ENCODE measurements at regions not wholly inside any gene's neighbourhood (a gene's known extent, or its start where the extent isn't known, plus 50 kb on each side); places are given as distances from the start of the nearest gene placed in this dataset.
"Not testable (repeated sequence)": the region's sequence is repeated elsewhere in the genome, so short reads cannot be mapped to it uniquely, and the experiment has no call there.

DNA sequence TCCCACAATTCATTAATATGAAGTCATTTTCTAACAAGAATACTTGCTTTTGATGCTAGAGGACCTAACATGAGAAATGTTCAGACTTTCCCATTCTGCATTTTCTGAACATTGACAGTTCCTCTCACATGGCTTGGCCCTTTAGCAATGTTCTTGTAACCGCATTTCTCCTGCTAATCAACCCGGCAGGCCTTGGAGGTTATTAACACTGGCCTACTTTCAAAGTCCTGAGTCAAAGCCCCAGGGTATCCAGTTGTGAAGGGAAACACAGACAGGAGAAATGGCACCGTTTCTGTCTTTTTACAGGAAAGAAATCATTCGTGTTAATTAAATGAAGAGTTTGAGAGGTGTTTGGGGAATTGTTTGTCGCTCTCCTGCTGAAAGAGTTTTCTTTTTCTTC lies 446.5 kb upstream of the MIS18BP1 start:
- DNase-seq = no peak

DNA sequence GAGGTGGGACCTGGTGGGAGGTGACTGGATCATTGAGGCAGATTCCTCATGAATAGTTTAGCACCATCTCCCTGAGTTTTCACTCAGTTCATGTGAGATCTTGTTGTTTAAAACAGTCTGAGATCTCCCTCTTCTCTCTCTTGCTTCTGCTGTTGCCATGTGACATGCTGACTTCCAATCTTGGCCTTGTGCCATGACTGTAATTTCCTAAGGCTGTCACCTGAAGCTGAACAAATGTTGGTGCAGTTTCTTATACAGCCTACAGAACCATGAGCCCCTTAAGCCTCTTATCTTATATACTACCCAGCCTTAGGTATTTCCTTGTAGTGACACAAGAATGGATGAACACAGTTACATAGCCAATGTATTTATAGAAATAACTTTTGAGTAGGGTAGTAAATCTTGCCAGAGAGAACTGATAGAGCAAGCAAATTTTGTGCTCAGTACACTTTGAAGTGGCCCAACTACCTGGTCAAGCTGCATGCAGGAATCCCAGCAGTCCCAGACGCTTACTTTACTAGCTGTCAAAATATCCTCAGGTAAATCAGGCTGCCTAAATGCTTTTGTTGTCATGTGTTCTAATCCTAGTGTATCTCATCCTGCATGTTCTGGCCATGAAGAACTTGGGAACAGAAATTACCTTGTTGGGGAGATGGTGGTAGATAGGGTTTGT lies 445.6 kb upstream of the MIS18BP1 start:
- no peak for DNase-seq

DNA sequence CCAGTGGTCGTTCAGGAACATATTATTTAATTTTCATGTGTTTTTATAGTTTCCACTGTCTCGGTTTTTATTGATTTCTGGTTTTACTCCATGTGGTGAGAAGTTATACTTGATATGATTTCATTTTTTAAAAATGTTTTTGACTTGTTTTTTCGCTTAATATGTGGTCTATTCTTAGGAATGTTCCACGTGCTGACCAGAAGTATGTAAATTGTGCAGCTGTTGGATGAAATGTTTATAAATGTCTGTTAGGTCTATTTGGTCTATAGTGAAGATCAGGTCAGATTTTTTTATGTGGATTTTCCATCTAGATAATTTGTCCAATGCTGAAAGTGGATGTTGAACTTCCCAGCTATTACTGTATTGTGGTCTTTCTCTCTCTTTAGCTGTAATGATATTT lies 433.8 kb upstream of the MIS18BP1 start:
- no peak for DNase-seq

DNA sequence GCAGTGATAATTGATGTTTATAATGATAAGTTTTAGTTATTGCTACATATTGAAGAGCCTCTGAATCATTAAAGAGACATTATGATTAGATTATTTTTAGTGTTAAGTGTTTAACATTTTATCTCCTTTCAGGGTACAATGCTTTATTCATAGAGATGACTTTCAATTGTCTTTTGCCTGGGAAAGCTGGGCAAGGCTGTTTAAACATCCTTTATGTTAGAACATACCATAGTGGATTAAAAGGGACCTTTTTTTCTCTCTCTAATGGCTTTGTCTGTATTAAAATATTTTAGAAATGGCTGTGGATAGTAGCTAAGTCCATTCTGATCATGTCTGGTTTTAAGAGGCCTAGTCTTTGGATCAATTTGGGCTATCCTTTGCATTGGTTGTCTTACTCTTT lies 427.5 kb upstream of the MIS18BP1 start:
- no peak for DNase-seq

DNA sequence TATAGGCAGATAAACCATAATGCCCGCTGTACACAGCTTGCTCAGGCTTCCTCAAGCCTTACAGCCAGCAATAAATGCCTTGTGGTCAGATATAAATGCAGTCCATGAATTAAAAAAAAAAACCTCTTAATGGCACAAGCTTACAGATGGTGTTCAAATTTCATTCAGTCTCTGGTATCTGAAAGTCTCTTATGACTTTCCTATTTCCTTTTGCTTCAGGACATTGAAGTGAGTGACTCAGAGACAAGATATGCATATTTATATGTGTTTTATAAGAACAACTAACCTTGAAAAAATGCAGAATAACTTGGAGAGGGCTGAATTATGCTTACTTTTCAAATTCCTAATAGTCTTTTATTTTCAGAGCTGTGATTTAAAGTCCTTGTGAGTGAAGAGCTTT lies 426.9 kb upstream of the MIS18BP1 start:
- DNase-seq = no peak

DNA sequence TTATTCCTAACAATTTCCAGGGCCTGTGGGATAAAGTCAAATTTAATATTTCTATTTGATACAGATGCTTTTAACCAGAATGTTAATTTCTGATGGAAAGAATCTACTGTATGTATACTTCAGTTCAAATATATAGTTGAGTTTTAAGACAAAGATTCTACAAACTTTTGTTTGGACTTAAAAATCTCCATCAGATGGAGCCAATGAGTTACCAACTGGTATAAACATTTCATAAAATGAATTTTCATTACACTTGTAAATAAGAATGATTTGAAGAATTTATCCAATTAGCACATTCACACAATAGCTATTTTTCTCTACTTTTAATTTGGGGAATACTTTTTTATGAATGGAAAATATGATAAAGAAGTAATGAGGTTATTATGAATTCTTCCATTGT lies 425.2 kb upstream of the MIS18BP1 start:
- DNase-seq = no peak

DNA sequence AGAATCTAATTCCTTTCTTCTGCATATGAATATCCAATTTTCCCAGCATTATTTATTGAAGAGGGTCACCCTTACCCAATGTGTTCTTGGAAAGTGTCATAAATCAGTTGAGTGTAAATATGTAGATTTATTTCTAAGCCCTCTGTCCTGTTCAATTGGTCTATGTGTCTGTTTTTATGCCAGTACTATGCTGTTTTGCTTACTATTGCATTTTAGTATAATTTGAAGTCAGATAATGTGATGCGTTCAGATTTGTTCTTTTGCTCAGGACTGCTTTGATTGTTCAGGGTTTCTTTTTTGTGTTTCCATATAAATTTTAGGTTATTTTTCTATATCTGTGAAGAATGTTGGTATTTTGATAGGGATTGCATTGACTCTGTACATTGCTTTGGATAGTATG lies 420.4 kb upstream of the MIS18BP1 start:
- no peak for DNase-seq

DNA sequence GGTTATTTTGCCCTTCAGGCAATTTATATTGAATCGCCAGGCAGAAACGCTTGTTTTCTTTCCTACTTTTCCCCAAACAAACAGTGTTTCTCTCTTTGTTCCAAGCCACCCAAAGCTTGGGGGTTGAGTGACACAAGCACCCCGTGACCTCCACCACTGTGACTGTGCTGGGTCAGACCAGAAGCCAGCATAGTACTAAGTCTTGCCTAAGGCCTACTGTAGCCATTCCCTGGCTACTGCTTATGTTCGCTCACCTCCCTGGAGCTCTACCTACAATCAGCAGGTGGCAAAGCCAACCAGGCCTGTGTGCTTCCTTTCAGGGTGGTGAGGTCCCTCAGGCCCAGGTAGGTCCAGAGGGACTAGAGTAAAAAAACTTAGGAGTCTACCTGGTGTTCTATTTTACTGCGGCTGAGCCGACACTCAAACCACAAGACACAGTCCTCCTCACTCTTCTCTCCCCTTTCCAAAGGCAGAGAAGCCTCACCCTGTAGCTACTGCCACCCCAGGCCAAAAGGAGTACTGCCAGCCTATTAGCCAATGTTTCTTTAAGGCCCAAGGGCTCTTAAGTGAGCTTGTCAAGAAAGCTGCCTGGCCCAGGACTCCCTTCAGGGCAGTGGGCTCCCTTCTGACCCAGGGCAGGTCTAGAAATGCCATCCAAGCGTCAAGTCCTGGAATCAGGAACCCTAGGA lies 411.8 kb upstream of the MIS18BP1 start:
- DNase-seq = no peak

DNA sequence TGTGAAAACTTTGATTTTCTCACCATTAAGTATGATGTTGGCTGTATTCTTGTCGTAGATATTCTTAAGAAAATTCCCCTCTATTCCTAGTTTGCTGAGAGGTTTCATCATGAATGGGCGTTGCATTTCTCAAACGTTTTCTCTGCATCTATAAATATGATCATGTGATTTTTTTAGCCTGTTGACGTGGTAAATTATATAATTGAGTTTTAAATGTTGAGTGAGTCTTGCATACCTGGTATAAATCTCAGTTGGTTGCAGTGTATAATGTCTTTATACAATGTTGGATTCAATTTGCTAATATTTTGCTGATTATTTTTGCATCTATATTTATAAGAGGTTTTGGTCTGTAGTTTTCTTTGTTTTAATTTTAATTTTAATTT lies 405.9 kb upstream of the MIS18BP1 start:
- no peak for DNase-seq

DNA sequence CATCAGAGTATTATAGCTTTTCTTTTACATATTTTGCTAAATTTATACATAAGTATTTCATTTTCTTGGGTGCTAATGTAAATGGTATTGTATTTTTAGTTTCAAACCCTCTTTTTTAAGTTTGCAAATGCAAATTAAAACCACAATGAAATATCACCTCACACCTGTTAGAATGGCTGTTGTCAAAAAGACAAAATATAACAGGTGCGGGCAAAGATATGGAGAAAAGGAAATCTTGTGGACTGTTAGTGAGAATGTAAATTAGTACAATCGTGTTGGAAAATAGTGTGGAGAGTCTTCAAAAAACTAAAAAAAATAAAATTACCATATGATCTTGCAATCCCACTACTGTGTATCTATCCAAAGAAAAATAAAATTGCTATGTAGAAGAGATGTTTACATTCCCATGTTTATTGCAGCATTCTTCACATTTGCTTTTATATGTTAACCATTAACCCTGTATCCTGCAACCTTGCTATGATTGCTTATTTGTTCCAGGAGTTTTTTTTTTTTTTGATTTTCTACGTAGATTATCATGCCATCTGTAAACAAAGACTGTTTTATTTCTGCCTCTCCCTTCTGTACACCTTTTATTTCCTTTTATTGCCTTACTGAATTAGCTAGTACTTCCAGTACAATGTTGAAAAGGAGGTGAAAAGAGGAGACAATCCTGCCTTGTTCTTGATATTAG lies 405.4 kb upstream of the MIS18BP1 start:
- DNase-seq = no peak

DNA sequence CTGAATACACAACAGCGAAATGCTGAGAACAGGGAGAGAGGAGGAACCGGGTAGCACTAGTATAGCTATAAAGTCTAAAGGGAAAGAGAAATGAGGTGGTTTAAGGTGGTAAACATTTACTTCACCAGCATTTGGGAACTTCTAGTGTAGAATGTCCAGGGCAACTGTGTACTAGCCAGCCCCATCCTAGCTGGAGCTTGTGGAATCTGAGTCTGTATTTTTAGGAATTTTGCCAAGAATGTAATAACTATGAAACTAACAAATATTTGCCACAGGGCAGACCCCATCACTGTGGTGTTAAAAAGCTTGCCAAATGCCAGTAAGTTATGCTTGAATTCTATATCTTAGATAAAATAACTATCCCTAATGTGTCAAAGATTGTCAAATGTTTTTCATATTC lies 398.9 kb upstream of the MIS18BP1 start:
- DNase-seq = no peak

DNA sequence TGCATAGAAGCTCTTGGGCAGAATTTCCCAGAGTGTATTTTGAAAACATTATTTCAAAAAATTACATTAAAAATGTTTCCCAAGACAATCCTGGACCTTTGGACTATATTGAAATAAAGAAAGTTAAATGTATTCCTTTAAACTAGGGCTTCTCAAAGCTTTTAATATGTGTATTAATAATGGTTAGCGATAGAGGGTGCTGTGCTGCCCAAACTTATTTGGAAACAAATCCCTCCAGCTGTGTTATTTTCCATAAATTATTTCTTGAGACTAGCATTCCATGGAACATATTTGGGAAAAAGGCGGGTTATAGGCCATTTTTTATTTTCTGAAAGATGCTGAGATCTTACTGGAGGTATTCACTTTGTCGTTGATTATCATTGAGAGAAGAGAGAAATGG lies 397.8 kb upstream of the MIS18BP1 start:
- no peak for DNase-seq

DNA sequence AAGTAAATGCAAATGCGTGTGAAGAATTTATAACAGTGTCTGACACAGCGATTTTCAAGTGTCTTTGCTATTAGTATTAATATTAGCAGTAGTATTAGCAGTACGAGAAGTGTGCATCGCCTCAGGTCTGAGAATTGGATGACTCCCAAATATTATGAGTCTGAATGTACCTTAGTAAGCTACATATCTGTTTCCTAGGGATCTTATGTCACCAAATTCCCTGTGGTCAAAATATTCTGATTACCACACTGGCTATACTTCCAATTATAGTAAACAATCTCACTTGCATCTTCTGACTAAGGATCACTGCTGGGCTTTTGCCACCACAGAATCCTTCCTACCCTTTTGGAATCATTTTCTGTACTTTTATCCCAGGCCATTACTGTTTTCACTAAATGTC lies 396.0 kb upstream of the MIS18BP1 start:
- DNase-seq = no peak

DNA sequence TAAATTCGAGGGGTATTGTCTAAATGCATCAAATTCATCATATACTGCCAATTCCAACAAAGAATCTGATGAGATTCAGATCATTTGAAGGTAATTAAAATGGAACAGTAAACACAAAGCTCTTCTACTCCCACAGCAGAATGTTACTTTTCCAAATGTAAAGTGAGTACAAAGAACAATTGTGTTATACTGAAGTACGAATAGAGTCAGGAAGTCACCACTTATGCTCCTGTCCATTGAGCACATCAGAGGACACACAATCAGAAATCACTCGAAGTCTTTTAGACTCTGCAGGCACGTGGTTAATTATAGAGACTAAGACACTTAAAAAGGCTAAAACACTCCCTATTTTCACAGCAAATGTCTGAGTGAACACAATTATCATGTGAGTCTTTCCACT lies 388.5 kb upstream of the MIS18BP1 start:
- DNase-seq = no peak

DNA sequence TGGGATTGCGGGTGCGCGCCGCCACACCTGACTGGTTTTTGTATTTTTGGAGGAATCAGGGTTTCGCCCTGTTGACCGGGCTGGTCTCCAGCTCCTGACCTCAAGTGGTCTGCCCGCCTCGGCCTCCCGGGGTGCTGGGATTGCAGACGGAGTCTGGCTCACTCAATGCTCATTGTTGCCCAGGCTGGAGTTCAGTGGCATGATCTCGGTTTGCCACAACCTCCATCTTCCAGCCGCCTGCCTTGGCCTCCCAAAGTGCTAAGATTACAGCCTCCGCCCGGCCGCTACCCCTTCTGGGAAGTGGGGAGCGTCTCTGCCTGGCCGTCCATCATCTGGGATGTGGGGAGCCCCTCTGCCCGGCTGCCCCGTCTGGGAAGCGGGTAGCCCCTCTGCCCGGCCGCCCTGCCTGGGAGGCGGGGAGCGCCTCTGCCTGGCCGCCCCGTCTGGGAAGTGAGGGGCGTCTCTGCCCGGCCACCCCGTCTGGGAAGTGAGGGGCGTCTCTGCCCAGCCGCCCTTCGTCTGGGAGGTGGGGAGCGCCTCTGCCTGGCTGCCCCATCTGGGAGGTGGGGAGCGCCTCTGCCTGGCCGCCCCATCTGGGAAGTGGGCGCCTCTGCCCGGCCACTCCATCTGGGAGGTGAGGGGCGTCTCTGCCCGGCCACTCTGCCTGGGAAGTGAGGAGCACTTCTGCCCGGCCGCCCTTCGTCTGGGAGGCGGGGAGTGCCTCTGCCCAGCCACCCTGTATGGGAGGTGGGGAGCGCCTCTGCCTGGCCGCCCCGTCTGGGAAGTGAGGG lies 381.8 kb upstream of the MIS18BP1 start:
- DNase-seq = not testable (repeated sequence)

DNA sequence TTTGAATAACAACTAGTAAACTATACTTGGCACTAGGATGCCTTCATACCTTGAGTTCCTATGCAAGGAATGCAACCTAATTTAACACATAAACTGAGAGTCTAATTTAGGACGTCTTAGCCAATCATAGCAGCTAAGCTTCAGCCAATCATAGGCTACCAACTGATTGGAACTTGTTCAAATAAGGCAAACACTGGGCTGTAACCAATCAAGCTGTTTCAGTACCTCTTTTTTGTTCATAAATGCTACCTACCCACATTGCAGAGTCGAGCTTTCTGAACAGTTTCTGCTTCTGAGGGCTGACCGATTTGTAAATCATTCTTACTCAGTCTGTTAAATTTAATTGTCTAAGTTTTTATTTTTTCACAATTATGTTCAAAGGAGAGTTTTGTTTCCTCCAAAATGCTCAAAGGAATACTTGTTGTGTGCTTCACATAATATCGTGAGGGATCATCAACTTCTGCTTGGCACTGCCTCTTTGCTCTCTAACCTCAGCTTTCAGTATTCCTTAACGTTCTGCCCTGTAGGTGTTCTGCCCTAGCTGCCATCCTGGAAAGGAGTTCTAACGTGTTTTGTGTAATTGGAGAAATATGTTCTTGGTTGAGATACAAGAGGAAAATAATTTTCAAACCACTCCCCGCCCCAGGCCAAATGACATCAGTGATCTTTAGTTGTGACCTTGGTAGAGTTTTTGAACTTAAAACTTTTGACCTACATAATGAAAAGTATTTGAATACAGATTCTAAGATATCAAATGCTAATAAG lies 380.4 kb upstream of the MIS18BP1 start:
- DNase-seq = no peak

DNA sequence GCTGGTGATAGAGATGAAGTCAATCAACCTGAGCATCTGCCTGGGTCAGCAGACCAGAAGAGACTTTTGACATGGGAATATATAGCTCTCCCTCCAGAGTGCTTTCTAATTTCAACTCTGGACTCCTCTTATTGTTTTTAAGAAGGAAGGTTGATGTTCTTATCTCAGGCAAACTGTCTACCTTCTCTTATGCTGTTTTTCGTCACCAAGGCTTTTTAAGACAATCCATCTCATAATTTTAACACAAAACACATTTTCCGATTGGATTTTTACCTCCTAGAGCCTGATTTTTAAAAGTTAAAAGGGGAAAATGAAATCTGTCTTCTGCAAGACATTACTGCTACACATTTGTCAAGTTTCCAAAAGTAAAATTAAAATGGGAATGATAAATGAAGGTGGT lies 368.7 kb upstream of the MIS18BP1 start:
- DNase-seq = no peak

DNA sequence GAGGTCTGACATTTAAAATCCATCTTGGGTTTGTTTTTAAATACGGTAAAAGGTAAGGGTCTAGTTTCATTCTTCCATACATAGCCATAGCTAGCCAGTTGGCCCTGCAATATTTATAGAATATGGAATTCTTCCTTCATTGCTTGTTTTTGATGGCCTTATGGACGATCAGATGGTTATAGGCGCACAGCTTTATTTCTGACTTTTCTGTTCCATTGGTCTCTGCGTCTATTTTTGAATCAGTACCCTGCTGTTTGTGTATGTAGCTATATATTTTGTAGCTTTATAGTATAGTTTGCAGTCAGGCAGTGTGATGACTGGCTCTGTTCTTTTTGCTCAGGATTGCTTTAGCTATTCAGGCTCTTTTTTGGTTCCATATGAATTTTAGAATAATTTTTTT lies 366.8 kb upstream of the MIS18BP1 start:
- DNase-seq = no peak

DNA sequence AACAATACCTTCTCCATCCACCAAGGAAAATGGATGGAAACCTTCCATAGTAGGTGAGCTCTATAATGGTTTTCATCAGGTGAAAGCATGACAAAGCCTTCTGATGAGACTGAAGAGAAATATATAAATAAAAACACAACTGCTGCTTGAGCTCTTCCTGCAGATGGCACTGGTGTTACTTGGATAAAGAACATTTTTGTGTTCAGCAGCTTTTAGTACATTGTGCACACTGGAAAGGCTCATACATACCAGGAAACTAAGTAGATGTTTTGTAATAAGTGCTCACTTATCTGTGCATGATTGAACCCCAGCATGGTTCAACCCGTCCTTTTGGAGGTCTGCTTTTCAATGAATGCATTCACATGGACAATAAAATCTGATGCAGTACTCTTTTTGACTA lies 357.3 kb upstream of the MIS18BP1 start:
- DNase-seq = no peak

DNA sequence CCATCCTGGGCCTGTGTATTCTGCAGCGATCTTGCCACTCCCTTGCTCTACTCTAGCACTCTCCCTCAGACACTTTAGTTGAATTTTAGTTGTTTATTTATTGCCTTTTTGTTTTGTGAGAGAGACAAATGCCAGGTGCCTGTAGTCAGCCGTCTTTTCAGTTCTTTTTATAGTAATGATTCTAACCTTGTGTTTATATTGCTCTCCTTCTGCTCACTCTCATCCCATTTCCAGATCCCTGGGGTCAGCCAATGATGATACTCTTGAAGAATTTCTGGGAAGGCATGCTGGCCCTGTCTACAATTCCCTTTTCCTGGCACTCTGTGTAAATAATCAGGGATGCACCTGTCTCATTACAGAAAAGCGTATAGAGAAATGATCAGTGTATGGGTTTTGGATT lies 334.1 kb upstream of the MIS18BP1 start:
- DNase-seq = no peak

DNA sequence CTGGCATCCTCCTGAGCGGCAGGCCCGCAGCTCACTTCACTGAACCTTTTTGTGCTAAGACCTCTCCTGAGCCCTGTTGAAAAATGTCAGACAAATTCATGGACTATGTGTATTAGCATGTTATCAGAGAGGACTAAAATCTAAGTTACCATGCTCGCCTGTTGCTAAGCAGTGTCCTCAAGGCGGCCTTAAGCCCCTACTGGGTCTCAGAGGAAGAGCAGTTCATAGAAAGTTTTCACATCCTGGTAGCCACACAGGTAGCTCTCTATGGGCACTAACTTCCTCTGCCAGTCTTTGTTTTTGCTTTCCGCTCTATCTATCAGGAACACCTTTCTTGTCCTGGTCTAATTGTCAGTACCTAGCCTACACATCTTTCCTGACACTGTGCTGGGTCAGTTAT lies 306.6 kb upstream of the MIS18BP1 start:
- DNase-seq = no peak

DNA sequence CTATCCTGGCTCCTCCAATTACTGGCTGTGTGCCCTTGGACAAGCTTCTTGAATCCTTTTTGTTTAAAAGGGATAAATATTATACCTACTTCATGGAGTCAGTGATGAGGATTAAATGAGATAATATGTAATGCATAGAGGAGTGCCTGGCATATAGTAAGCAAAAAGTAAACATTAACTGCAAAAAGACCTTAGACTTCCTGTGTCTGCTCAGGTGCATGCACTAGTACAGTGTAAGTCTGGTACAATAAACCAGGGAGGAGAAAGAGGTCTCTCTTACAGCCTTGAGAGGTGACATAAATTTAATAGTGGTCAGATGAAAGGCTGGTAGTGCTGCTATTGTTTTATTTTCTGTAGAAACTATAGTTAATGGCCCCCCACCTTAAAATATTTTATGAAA lies 305.2 kb upstream of the MIS18BP1 start:
- DNase-seq = no peak

DNA sequence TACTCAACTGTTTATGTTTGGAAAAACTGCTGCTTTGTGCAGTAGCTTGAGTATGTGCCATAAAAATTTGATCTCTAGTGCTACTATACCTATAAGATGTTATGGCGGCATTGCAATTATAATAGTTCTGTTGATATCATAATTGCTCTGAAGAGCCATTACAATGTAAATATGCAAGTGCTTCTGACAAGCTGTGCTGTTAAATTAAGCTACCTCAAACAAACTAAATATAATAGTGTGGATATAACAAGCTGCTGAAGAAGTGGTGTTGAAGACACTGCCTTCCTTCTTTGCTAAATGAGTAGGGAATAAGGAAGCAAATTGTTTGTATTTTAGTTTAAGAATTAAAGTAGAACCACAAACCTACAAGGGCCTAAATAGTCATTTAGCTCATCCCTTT lies 301.0 kb upstream of the MIS18BP1 start:
- DNase-seq = no peak

All from CD4-positive, alpha-beta T cell treated with Interleukin-10 for 1 hour (primary cell).